Left lobe of liver (tissue), 2 donors: ENCODE measurements at regions not wholly inside any gene's neighbourhood (a gene's known extent, or its start where the extent isn't known, plus 50 kb on each side); places are given as distances from the start of the nearest gene placed in this dataset.

ENCODE experiments used
- ATAC-seq: fragments of 200-7000 bp; cut with Tn5 transposase; one replicate; pipeline ENCODE4 v1.9.1; 2020; ENCODE audit warnings: mild to moderate bottlenecking, moderate library complexity
- DNase-seq: peaks from one replicate; pipeline ENCODE4 v3.0.0-alpha.2; 2020; ENCODE audit warnings: low spot score
- donor health status: DM: no; HTN: no; CAD: no; lungs with moderate emphysema.
- donor health status: DM: no; HTN: yes; CAD: no.

GRCh38 chr7:35399840-35400239, 145.9 kb upstream of the TBX20 start:
- no peak for ATAC-seq
- DNase-seq, result no peak

- DNase-seq, result no peak
- no peak for ATAC-seq
These were observed 145.3 kb upstream of the TBX20 start for GRCh38 chr7:35399216-35399615.

- peak; percentile 50 for DNase-seq
- peak; percentile 62 for ATAC-seq
These were observed 144.6 kb upstream of the TBX20 start for GRCh38 chr7:35398518-35398917.

GRCh38 chr7:35390146-35390545, 136.2 kb upstream of the TBX20 start:
- ATAC-seq (no peak), DNase-seq (no peak)

- ATAC-seq (no peak), DNase-seq (no peak)
These were observed 135.7 kb upstream of the TBX20 start for GRCh38 chr7:35389636-35390035.

GRCh38 chr7:35386816-35387706, 133.2 kb upstream of the TBX20 start:
- no peak for ATAC-seq
- DNase-seq, result no peak

- DNase-seq (no peak), ATAC-seq (no peak)
These were observed 132.3 kb upstream of the TBX20 start for GRCh38 chr7:35386082-35386815.

- DNase-seq (no peak), ATAC-seq (peak; percentile 33)
These were observed 131.1 kb upstream of the TBX20 start for GRCh38 chr7:35384761-35385700.

- no peak for DNase-seq
- peak; percentile 23 for ATAC-seq
These were observed 126.9 kb upstream of the TBX20 start for GRCh38 chr7:35380739-35381224.

GRCh38 chr7:35379481-35379880, 125.6 kb upstream of the TBX20 start:
- DNase-seq (no peak), ATAC-seq (peak; percentile 13)

GRCh38 chr7:35375516-35375915, 121.6 kb upstream of the TBX20 start:
- DNase-seq (no peak), ATAC-seq (no peak)

- no peak for DNase-seq
- no peak for ATAC-seq
These were observed 121.0 kb upstream of the TBX20 start for GRCh38 chr7:35374858-35375257.

- ATAC-seq (no peak), DNase-seq (no peak)
These were observed 117.3 kb upstream of the TBX20 start for GRCh38 chr7:35371221-35371620.

- ATAC-seq, result no peak
- no peak for DNase-seq
These were observed 116.8 kb upstream of the TBX20 start for GRCh38 chr7:35370687-35371086.

GRCh38 chr7:35366167-35367155, 112.6 kb upstream of the TBX20 start:
- DNase-seq, result no peak
- ATAC-seq, result no peak

- DNase-seq, result no peak
- ATAC-seq, result no peak
These were observed 111.6 kb upstream of the TBX20 start for GRCh38 chr7:35365523-35365922.

GRCh38 chr7:35362341-35362740, 108.4 kb upstream of the TBX20 start:
- no peak for DNase-seq
- no peak for ATAC-seq

GRCh38 chr7:35359423-35359822, 105.5 kb upstream of the TBX20 start:
- DNase-seq (no peak), ATAC-seq (no peak)

- ATAC-seq (peak; percentile 38), DNase-seq (no peak)
These were observed 102.6 kb upstream of the TBX20 start for GRCh38 chr7:35356495-35356894.

GRCh38 chr7:35355911-35356310, 102.0 kb upstream of the TBX20 start:
- ATAC-seq (no peak), DNase-seq (no peak)
